Mesendoderm (in vitro differentiated cells): ENCODE measurements at regions not wholly inside any gene's neighbourhood (a gene's known extent, or its start where the extent isn't known, plus 50 kb on each side); places are given as distances from the start of the nearest gene placed in this dataset.
A peak's percentile ranks its signal among the peaks of the same experiment; 100 is the strongest.

Experiments used
- DNase-seq: peaks from one replicate; pipeline ENCODE4 v3.0.0; 2013
- H2AK5ac ChIP-seq: 2 replicates; pipeline ENCODE4 v1.6.1; 2013; ENCODE audit warnings: low read length, inconsistent platforms
- H2BK120ac ChIP-seq: 2 replicates; pipeline ENCODE4 v1.6.1; 2013; ENCODE audit warnings: low read depth, mild to moderate bottlenecking, low read length, moderate library complexity, mixed read lengths
- H2BK15ac ChIP-seq: replicated peaks from 2 replicates; pipeline ENCODE4 v1.6.1; 2013; ENCODE audit warnings: low read depth, mild to moderate bottlenecking, moderate library complexity
- H2BK5ac ChIP-seq: 2 replicates; pipeline ENCODE4 v1.6.1; 2013; ENCODE audit warnings: low read length, inconsistent platforms
- H3K18ac ChIP-seq: 2 replicates; pipeline ENCODE4 v1.6.1; 2013; ENCODE audit warnings: mild to moderate bottlenecking, low read length, mixed read lengths
- H3K23ac ChIP-seq: one replicate; pipeline ENCODE4 v1.6.1; 2013; ENCODE audit warnings: low read length
- H3K27ac ChIP-seq: 2 replicates; pipeline ENCODE4 v1.5.1; 2013; ENCODE audit warnings: low read depth, mild to moderate bottlenecking, inconsistent platforms, low read length, moderate library complexity
- H3K27me3 ChIP-seq: 2 replicates; pipeline ENCODE4 v1.6.1; 2013; ENCODE audit warnings: low read length, control low read depth, mild to moderate bottlenecking, inconsistent platforms; ENCODE audit not compliant: insufficient read depth, poor library complexity
- H3K36me3 ChIP-seq: 2 replicates; pipeline ENCODE4 v1.6.1; 2013; ENCODE audit warnings: low read length, inconsistent platforms; ENCODE audit not compliant: control insufficient read depth, insufficient read depth
- H3K4ac ChIP-seq: one replicate; pipeline ENCODE4 v1.6.1; 2013; ENCODE audit warnings: low read depth, mild to moderate bottlenecking, low read length, moderate library complexity
- H3K4me1 ChIP-seq: 2 replicates; pipeline ENCODE4 v1.6.1; 2013; ENCODE audit warnings: low read depth, low read length, inconsistent platforms; ENCODE audit not compliant: control insufficient read depth
- H3K4me2 ChIP-seq: 2 replicates; pipeline ENCODE4 v1.6.1; 2013; ENCODE audit warnings: low read length
- H3K4me3 ChIP-seq: 2 replicates; pipeline ENCODE4 v1.5.1; 2013; ENCODE audit warnings: mild to moderate bottlenecking, low read length
- H3K56ac ChIP-seq: one replicate; pipeline ENCODE4 v1.6.1; 2013; ENCODE audit warnings: low read length
- H3K79me1 ChIP-seq: 2 replicates; pipeline ENCODE4 v1.6.1; 2013; ENCODE audit warnings: low read length, inconsistent platforms
- H3K79me2 ChIP-seq: 2 replicates; pipeline ENCODE4 v1.6.1; 2013; ENCODE audit warnings: mild to moderate bottlenecking, low read length; ENCODE audit not compliant: control insufficient read depth, insufficient read depth
- H3K9ac ChIP-seq: 2 replicates; pipeline ENCODE4 v1.6.1; 2013; ENCODE audit warnings: low read length, inconsistent platforms
- H4K5ac ChIP-seq: one replicate; pipeline ENCODE4 v1.6.1; 2013; ENCODE audit warnings: low read length
- H4K8ac ChIP-seq: one replicate; pipeline ENCODE4 v1.6.1; 2013; ENCODE audit warnings: low read depth, mild to moderate bottlenecking, control low read depth, low read length, moderate library complexity
- WGBS: extraction: QIAGEN DNeasy Blood & Tissue Kit; methylation state at CpG from one replicate; pipeline ENCODE4 v1.1.7; 2013; ENCODE audit warnings: low lambda C conversion rate, missing lambda C conversion rate; ENCODE audit not compliant: insufficient coverage; ENCODE audit errors: extremely low coverage; 5-methylcytosine and 5-hydroxymethylcytosine counted together

- no peak overlapping the region for H2AK5ac ChIP-seq
- no peak overlapping the region for H3K56ac ChIP-seq
- H3K36me3 ChIP-seq = no peaks in the 10 kb centered on the region
- no peaks in the 10 kb centered on the region for H3K27me3 ChIP-seq
- no peak overlapping the region for H2BK5ac ChIP-seq
- H2BK15ac ChIP-seq = no peak overlapping the region
- no peak overlapping the region for H4K8ac ChIP-seq
- H3K9ac ChIP-seq = no peak overlapping the region
- H4K5ac ChIP-seq = no peak overlapping the region
- H3K18ac ChIP-seq = no peak overlapping the region
- no peaks in the 10 kb centered on the region for H3K79me2 ChIP-seq
- no peak overlapping the region for H3K27ac ChIP-seq
- H3K4ac ChIP-seq = no peak overlapping the region
- WGBS = no CpG with 5 or more reads among the region's 3 CpGs
- no peak for DNase-seq
- H3K79me1 ChIP-seq = no peaks in the 10 kb centered on the region
- no peak overlapping the region for H3K23ac ChIP-seq
- no peaks in the 10 kb centered on the region for H3K4me1 ChIP-seq
- no peak overlapping the region for H3K4me2 ChIP-seq
- no peak overlapping the region for H3K4me3 ChIP-seq
- no peak overlapping the region for H2BK120ac ChIP-seq
Measured at GRCh38 chr16:73197598-73197997, 149.7 kb upstream of the ZFHX3 start.

GRCh38 chr16:73196670-73197069, 148.7 kb upstream of the ZFHX3 start:
- no peaks in the 10 kb centered on the region for H3K4me1 ChIP-seq
- no peak overlapping the region for H4K5ac ChIP-seq
- peak; percentile 88 for DNase-seq
- H4K8ac ChIP-seq = no peak overlapping the region
- H2BK15ac ChIP-seq = no peak overlapping the region
- H3K79me2 ChIP-seq = no peaks in the 10 kb centered on the region
- no peak overlapping the region for H2BK5ac ChIP-seq
- WGBS = no CpG with 5 or more reads among the region's 4 CpGs
- no peak overlapping the region for H2BK120ac ChIP-seq
- no peak overlapping the region for H2AK5ac ChIP-seq
- no peak overlapping the region for H3K23ac ChIP-seq
- no peak overlapping the region for H3K56ac ChIP-seq
- no peak overlapping the region for H3K4me3 ChIP-seq
- no peak overlapping the region for H3K18ac ChIP-seq
- no peaks in the 10 kb centered on the region for H3K36me3 ChIP-seq
- H3K27ac ChIP-seq = no peak overlapping the region
- no peak overlapping the region for H3K9ac ChIP-seq
- H3K4ac ChIP-seq = no peak overlapping the region
- H3K27me3 ChIP-seq = no peaks in the 10 kb centered on the region
- H3K4me2 ChIP-seq = no peak overlapping the region
- H3K79me1 ChIP-seq = no peaks in the 10 kb centered on the region

DNA sequence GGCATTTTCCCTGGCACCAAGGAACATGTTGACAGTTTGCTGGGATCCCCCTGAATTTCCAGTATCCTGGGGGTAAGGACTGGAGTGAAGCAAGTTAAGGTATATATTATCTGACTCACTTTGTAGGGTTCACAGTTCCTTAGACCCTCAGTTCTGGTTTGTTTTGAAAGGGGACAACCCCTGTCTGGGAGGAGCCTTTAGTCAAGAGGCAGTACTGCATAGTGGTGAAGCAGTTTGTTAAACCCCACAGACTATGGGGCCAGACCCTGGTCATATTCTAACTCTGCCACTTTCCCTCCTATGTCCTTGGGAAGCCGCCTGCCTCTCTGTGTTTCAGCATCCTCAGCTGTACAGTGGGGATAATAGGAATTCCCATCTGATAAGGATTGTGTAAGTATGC, 145.5 kb upstream of the ZFHX3 start:
- Histone ChIP-seq H2BK15ac (no peak overlapping the region), H2BK5ac (no peak overlapping the region), H3K36me3 (no peaks in the 10 kb centered on the region), H3K27ac (no peak overlapping the region), H3K9ac (no peak overlapping the region), H3K79me1 (no peaks in the 10 kb centered on the region), H3K4me3 (no peak overlapping the region), H3K79me2 (no peaks in the 10 kb centered on the region), H2AK5ac (no peak overlapping the region), H3K18ac (no peak overlapping the region), H3K23ac (no peak overlapping the region), H3K56ac (no peak overlapping the region), H4K5ac (no peak overlapping the region), H3K4me1 (no peaks in the 10 kb centered on the region), H2BK120ac (no peak overlapping the region), H3K4me2 (no peak overlapping the region), H3K4ac (no peak overlapping the region), H4K8ac (no peak overlapping the region), H3K27me3 (no peaks in the 10 kb centered on the region)
- no peak for DNase-seq
- WGBS = no CpG with 5 or more reads among the region's 1 CpG

- Histone ChIP-seq H2AK5ac (no peak overlapping the region), H3K9ac (no peak overlapping the region), H3K4me1 (no peaks in the 10 kb centered on the region), H3K79me2 (no peaks in the 10 kb centered on the region), H2BK15ac (no peak overlapping the region), H3K27me3 (no peaks in the 10 kb centered on the region), H3K4me3 (no peak overlapping the region), H2BK120ac (no peak overlapping the region), H3K27ac (no peak overlapping the region), H3K4me2 (no peak overlapping the region), H3K56ac (no peak overlapping the region), H3K79me1 (no peaks in the 10 kb centered on the region), H3K36me3 (no peaks in the 10 kb centered on the region), H4K8ac (no peak overlapping the region), H3K23ac (no peak overlapping the region), H3K4ac (no peak overlapping the region), H4K5ac (no peak overlapping the region), H2BK5ac (no peak overlapping the region), H3K18ac (no peak overlapping the region)
- DNase-seq = no peak
- no CpG with 5 or more reads among the region's 19 CpGs for whole genome bisulfite sequencing
Measured at GRCh38 chr16:73192232-73192894, 144.4 kb upstream of the ZFHX3 start.

- Histone ChIP-seq H2BK5ac (no peak overlapping the region), H3K4me1 (no peaks in the 10 kb centered on the region), H3K23ac (no peak overlapping the region), H2BK15ac (no peak overlapping the region), H2AK5ac (no peak overlapping the region), H4K5ac (no peak overlapping the region), H3K79me1 (no peaks in the 10 kb centered on the region), H3K4me2 (no peak overlapping the region), H3K9ac (no peak overlapping the region), H3K27ac (no peak overlapping the region), H2BK120ac (no peak overlapping the region), H4K8ac (no peak overlapping the region), H3K4ac (no peak overlapping the region), H3K56ac (no peak overlapping the region), H3K4me3 (no peak overlapping the region), H3K36me3 (no peaks in the 10 kb centered on the region), H3K18ac (no peak overlapping the region), H3K27me3 (no peaks in the 10 kb centered on the region), H3K79me2 (no peaks in the 10 kb centered on the region)
- no CpG with 5 or more reads among the region's 8 CpGs for WGBS
- no peak for DNase-seq
Measured at GRCh38 chr16:73191660-73192046, 143.7 kb upstream of the ZFHX3 start.
